ENCODE measurements at regions not wholly inside any gene's neighbourhood (a gene's known extent, or its start where the extent isn't known, plus 50 kb on each side); places are given as distances from the start of the nearest gene placed in this dataset.

DNA sequence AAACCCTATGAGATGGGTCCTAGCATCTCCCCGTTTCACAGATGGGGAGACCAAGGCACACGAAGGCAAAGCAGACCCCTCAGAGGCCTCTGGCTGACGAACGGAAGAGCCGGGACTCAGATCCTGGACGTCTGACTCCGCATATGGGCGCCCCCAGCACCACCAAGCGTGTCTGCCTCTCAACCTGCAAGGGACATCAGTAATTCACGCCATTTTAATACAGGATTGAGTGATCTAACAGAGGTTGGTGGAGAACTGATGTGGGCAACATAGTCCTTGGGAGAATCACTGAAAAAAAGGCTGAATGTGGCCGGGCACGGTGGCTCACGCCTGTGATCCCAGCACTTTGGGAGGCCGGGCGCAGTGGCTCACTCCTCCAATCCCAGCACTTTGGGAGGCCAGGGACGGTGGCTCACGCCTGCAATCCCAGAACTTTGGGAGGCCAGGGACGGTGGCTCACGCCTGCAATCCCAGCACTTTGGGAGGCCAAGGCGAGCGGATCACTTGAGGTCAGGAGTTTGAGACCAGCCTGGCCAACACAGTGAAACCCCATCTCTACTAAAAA is 206.6 kb downstream of the DLL1 start:
- Histone ChIP-seq H3K79me2 (ENCODE audit: control insufficient read depth, insufficient read depth, low read length) (no peaks in the 10 kb centered on the region), H3K9me1 (replicated peaks; ENCODE audit: control insufficient read depth, extremely low read depth, insufficient read depth, low read length) (no peaks in the 10 kb centered on the region), H3K27me3 (ENCODE audit: control insufficient read depth in 2 of 2, insufficient read depth in 2 of 2, low read length in 2 of 2) (no peaks in the 10 kb centered on the region), H3K4me3 (replicated peaks in 1 of 3; ENCODE audit: insufficient read depth in 1 of 3, low read depth in 1 of 3, low read length in 3 of 3) (no peak overlapping the region), H3K9ac (replicated peaks; ENCODE audit: extremely low read depth, insufficient read depth, low read length) (no peak overlapping the region), H2AFZ (ENCODE audit: low read depth, low read length) (no peak overlapping the region), H3K9me3 (replicated peaks; ENCODE audit: control insufficient read depth, insufficient read depth, low read length) (no peaks in the 10 kb centered on the region), H3K27ac (ENCODE audit: insufficient read depth, low read depth, low read length) (no peak overlapping the region), H4K20me1 (replicated peaks; ENCODE audit: control insufficient read depth, extremely low read depth, insufficient read depth, low read length) (no peaks in the 10 kb centered on the region), H3K4me2 (ENCODE audit: insufficient read depth, low read length) (no peak overlapping the region), H3K4me1 (ENCODE audit: control insufficient read depth, extremely low read depth, insufficient read depth, low read length) (no peaks in the 10 kb centered on the region), H3K36me3 (ENCODE audit: control insufficient read depth in 2 of 2, extremely low read depth in 1 of 2, insufficient read depth in 2 of 2, low read length in 2 of 2) (no peaks in the 10 kb centered on the region)
- ChIA-PET POLR2A (no interaction called here), CTCF (no interaction called here)
- BruUV-seq (replicated peaks): no TSS peak
- DNase-seq (ENCODE audit: low read depth, low spot score) (no peak), FAIRE-seq (no peak)
- dilution Hi-C loops (cut with MboI; ENCODE audit: extremely low pct_ligation_motif_present, low sequenced_read_pairs) (no loop called here), intact Hi-C loops (cut with micrococcal nuclease) (no loop called here)
- TF ChIP-seq, protein P1, sequence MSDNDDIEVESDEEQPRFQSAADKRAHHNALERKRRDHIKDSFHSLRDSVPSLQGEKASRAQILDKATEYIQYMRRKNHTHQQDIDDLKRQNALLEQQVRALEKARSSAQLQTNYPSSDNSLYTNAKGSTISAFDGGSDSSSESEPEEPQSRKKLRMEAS (IDR thresholded peaks at IDR 0.05; ENCODE audit: insufficient read depth, insufficient read length): no peak
- TF ChIP-seq MYC (IDR thresholded peaks at IDR 0.05; ENCODE audit: low read depth, low read length) (no peak), POLR2AphosphoS5 (IDR thresholded peaks at IDR 0.05; ENCODE audit: insufficient read depth, low read depth, low read length) (no peak), EZH2 (IDR thresholded peaks at IDR 0.05; ENCODE audit: borderline replicate concordance, low read depth, low read length, severe bottlenecking) (no peak), JUN (IDR thresholded peaks at IDR 0.05; ENCODE audit: borderline replicate concordance, insufficient read depth, insufficient read length, low read depth) (no peak)

DNA sequence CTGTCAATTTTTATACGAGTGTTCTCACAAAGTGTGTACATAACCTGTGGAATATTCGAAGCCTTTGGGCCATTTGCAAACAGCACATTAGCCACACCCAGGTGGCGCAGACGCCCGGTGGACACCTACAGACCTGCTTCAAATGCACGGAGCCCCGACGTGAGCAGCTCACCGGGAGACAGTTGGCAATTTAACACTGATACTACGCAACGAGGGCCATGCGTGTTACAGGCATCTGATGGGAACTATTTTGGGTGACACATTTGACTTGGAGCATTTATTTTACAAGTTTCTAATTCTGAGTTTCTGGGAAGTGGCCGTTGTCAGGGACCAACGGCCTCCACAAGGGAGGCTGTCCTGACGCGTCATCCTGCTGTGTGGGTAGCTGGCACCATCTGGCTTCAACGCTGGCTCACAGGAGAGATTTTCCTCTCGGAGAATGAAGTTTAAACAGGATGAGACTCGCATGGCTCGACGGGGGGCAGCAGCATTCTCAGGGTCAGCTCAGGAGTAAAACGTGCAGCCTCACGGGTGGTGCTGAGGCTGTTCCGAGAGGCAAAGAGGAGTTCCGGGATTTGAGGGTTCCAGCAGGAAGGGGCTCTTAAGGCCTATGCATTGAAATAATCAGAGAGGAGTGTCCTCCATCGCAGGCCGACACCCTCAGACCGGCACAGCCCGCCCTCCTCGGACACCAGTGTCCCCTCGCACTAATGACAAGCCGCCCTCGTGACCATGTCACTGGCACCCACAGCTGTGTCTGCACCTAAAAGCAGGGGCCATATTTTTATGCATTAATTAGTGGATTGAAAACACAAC is 207.4 kb downstream of the DLL1 start:
- H3K27ac ChIP-seq (ENCODE audit: insufficient read depth, low read depth, low read length): no peak overlapping the region
- no peaks in the 10 kb centered on the region for H3K4me1 ChIP-seq (ENCODE audit: control insufficient read depth, extremely low read depth, insufficient read depth, low read length)
- no TSS peak for BruUV-seq (replicated peaks)
- H3K9me1 ChIP-seq (replicated peaks; ENCODE audit: control insufficient read depth, extremely low read depth, insufficient read depth, low read length): no peaks in the 10 kb centered on the region
- intact Hi-C loops (cut with micrococcal nuclease) (no loop called here), dilution Hi-C loops (cut with MboI; ENCODE audit: extremely low pct_ligation_motif_present, low sequenced_read_pairs) (no loop called here)
- no peak for DNase-seq (ENCODE audit: low read depth, low spot score)
- POLR2A ChIA-PET: no interaction called here
- no peak overlapping the region for H3K4me3 ChIP-seq (replicated peaks in 1 of 3; ENCODE audit: insufficient read depth in 1 of 3, low read depth in 1 of 3, low read length in 3 of 3)
- no peaks in the 10 kb centered on the region for H4K20me1 ChIP-seq (replicated peaks; ENCODE audit: control insufficient read depth, extremely low read depth, insufficient read depth, low read length)
- CTCF ChIA-PET: no interaction called here
- no peaks in the 10 kb centered on the region for H3K79me2 ChIP-seq (ENCODE audit: control insufficient read depth, insufficient read depth, low read length)
- no peak overlapping the region for H3K4me2 ChIP-seq (ENCODE audit: insufficient read depth, low read length)
- H3K9me3 ChIP-seq (replicated peaks; ENCODE audit: control insufficient read depth, insufficient read depth, low read length): no peaks in the 10 kb centered on the region
- no peak overlapping the region for H2AFZ ChIP-seq (ENCODE audit: low read depth, low read length)
- H3K36me3 ChIP-seq (ENCODE audit: control insufficient read depth in 2 of 2, extremely low read depth in 1 of 2, insufficient read depth in 2 of 2, low read length in 2 of 2): no peaks in the 10 kb centered on the region
- no peak overlapping the region for H3K9ac ChIP-seq (replicated peaks; ENCODE audit: extremely low read depth, insufficient read depth, low read length)
- TF ChIP-seq, protein P2, sequence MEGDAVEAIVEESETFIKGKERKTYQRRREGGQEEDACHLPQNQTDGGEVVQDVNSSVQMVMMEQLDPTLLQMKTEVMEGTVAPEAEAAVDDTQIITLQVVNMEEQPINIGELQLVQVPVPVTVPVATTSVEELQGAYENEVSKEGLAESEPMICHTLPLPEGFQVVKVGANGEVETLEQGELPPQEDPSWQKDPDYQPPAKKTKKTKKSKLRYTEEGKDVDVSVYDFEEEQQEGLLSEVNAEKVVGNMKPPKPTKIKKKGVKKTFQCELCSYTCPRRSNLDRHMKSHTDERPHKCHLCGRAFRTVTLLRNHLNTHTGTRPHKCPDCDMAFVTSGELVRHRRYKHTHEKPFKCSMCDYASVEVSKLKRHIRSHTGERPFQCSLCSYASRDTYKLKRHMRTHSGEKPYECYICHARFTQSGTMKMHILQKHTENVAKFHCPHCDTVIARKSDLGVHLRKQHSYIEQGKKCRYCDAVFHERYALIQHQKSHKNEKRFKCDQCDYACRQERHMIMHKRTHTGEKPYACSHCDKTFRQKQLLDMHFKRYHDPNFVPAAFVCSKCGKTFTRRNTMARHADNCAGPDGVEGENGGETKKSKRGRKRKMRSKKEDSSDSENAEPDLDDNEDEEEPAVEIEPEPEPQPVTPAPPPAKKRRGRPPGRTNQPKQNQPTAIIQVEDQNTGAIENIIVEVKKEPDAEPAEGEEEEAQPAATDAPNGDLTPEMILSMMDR (IDR thresholded peaks at IDR 0.05; ENCODE audit: extremely low read depth in 1 of 2, insufficient read depth in 1 of 2, low read depth in 1 of 2, low read length in 2 of 2): no peak
- TF ChIP-seq POLR2A (IDR thresholded peaks at IDR 0.05; ENCODE audit: low read depth, low read length) (no peak), JUN (IDR thresholded peaks at IDR 0.05; ENCODE audit: borderline replicate concordance, insufficient read depth, insufficient read length, low read depth) (no peak), EZH2 (IDR thresholded peaks at IDR 0.05; ENCODE audit: borderline replicate concordance, low read depth, low read length, severe bottlenecking) (no peak), FOS (IDR thresholded peaks at IDR 0.05; ENCODE audit: borderline replicate concordance, insufficient read depth, low read length) (no peak), MYC (IDR thresholded peaks at IDR 0.05; ENCODE audit: low read depth, low read length) (no peak), GATA2 (IDR thresholded peaks at IDR 0.05; ENCODE audit: insufficient read depth, insufficient read length, low read depth, low read length) (no peak), POLR2AphosphoS5 (IDR thresholded peaks at IDR 0.05; ENCODE audit: insufficient read depth, low read depth, low read length) (no peak)
- TF ChIP-seq, protein P1 (IDR thresholded peaks at IDR 0.05; ENCODE audit: insufficient read depth, insufficient read length): no peak
- FAIRE-seq: no peak
- H3K27me3 ChIP-seq (ENCODE audit: control insufficient read depth in 2 of 2, insufficient read depth in 2 of 2, low read length in 2 of 2): no peaks in the 10 kb centered on the region
